ENCODE measurements at regions not wholly inside any gene's neighbourhood (a gene's known extent, or its start where the extent isn't known, plus 50 kb on each side); places are given as distances from the start of the nearest gene placed in this dataset.
"Not testable (repeated sequence)": the region's sequence is repeated elsewhere in the genome, so short reads cannot be mapped to it uniquely, and the experiment has no call there.

DNA sequence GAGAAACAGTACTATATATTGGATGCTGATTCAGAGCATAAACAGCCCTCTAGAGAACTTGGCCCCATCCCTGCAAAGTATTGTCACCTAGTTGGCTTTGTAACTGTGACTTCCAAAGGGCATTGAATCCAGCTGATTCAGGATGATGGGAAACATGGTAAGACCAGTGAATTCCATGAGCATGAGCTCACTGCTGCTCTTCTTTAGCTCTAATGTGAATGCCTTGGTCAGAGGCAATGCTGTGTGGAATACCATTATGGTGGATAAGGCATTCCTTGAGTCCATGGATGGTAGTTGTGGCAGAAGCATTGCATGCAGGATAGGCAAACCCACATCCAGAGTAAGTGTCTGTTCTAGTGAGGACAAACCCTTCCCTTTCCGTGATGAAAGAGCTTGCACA, 365.6 kb upstream of the EDA2R start:
- no peaks in the 10 kb centered on the region for H3K27me3 ChIP-seq (ENCODE audit: insufficient read depth)
- H3K9me2 ChIP-seq = no peaks in the 10 kb centered on the region
- no peak overlapping the region for H3K9ac ChIP-seq
- H3K4me1 ChIP-seq (ENCODE audit: control insufficient read depth in 1 of 2, insufficient read depth in 2 of 2, low read depth in 1 of 2, low read length in 1 of 2) = no peaks in the 10 kb centered on the region
- H3K9me3 ChIP-seq = no peaks in the 10 kb centered on the region
- H4K20me1 ChIP-seq (ENCODE audit: insufficient read depth) = no peaks in the 10 kb centered on the region
- TF ChIP-seq FOSL2 (IDR thresholded peaks at IDR 0.05; ENCODE audit: borderline replicate concordance, low read depth) (no peak), ELF1 (IDR thresholded peaks at IDR 0.05) (no peak), MXI1 (IDR thresholded peaks at IDR 0.05; ENCODE audit: low read depth, low read length) (no peak), GATA2 (CRISPR knock-in tag; IDR thresholded peaks at IDR 0.05) (no peak), SMC3 (IDR thresholded peaks at IDR 0.05; ENCODE audit: low read depth, low read length) (no peak), RAD21 (IDR thresholded peaks at IDR 0.05; ENCODE audit: low read length) (no peak)
- no peaks in the 10 kb centered on the region for H3K36me3 ChIP-seq (replicated peaks in 1 of 2; ENCODE audit: control insufficient read depth in 1 of 2, insufficient read depth in 2 of 2, low read length in 1 of 2)
- 0% methylated on average over 1 of the region's 1 CpG for WGBS (ENCODE audit: low lambda C conversion rate)
- no peak overlapping the region for H3K4me2 ChIP-seq
- H3K79me2 ChIP-seq (ENCODE audit: insufficient read depth) = no peaks in the 10 kb centered on the region
- ChIA-PET CTCF (no interaction called here), POLR2A (no interaction called here)
- H2AFZ ChIP-seq (ENCODE audit: low read depth) = no peak overlapping the region
- no peak overlapping the region for H3K27ac ChIP-seq (ENCODE audit: low read depth in 2 of 2, low read length in 1 of 2)
- H3K4me3 ChIP-seq (ENCODE audit: low read depth in 2 of 2, low read length in 1 of 2) = no peak overlapping the region
- no peaks in the 10 kb centered on the region for H3F3A ChIP-seq (replicated peaks; ENCODE audit: insufficient read depth)
- DNase-seq = no peak

DNA sequence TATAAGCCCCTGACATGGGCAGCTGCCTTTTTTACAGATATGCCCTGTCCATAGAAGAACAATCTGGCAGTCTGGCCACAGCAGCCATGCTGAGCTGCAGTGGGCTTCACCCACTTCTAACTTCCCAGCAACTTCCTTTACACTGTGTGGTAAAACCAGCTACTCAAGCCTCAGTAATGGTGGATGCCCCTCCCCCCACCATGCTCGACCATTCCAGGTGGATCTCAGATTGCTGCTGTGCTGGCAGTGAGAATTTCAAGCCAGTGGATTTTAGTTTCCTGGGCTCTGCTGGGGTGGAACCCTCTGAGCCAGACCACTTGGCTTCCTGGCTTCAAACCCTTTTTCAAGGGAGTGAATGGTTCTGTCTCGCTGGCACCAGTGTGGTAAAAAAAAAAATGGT, 355.9 kb upstream of the EDA2R start:
- Histone ChIP-seq H3K79me2 (ENCODE audit: insufficient read depth) (no peaks in the 10 kb centered on the region), H3K9me3 (no peaks in the 10 kb centered on the region), H4K20me1 (ENCODE audit: insufficient read depth) (no peaks in the 10 kb centered on the region), H3K27ac (ENCODE audit: low read depth in 2 of 2, low read length in 1 of 2) (no peak overlapping the region), H3K36me3 (replicated peaks in 1 of 2; ENCODE audit: control insufficient read depth in 1 of 2, insufficient read depth in 2 of 2, low read length in 1 of 2) (no peaks in the 10 kb centered on the region), H3K4me2 (no peak overlapping the region), H3K4me3 (ENCODE audit: low read depth in 2 of 2, low read length in 1 of 2) (no peak overlapping the region), H3F3A (replicated peaks; ENCODE audit: insufficient read depth) (no peaks in the 10 kb centered on the region), H3K4me1 (ENCODE audit: control insufficient read depth in 1 of 2, insufficient read depth in 2 of 2, low read depth in 1 of 2, low read length in 1 of 2) (no peaks in the 10 kb centered on the region), H3K9ac (no peak overlapping the region), H3K27me3 (ENCODE audit: insufficient read depth) (no peaks in the 10 kb centered on the region), H3K9me2 (no peaks in the 10 kb centered on the region), H2AFZ (ENCODE audit: low read depth) (no peak overlapping the region)
- ChIA-PET POLR2A (no interaction called here), CTCF (interaction anchor here (0.7 kb wide), 1 partner anchor 573 kb away, joined by 3 read pairs; no protein-coding TSS in a partner anchor)
- TF ChIP-seq FOSL2 (IDR thresholded peaks at IDR 0.05; ENCODE audit: borderline replicate concordance, low read depth) = no peak
- no peak for TF ChIP-seq ELF1 (IDR thresholded peaks at IDR 0.05)
- TF ChIP-seq, protein P1, sequence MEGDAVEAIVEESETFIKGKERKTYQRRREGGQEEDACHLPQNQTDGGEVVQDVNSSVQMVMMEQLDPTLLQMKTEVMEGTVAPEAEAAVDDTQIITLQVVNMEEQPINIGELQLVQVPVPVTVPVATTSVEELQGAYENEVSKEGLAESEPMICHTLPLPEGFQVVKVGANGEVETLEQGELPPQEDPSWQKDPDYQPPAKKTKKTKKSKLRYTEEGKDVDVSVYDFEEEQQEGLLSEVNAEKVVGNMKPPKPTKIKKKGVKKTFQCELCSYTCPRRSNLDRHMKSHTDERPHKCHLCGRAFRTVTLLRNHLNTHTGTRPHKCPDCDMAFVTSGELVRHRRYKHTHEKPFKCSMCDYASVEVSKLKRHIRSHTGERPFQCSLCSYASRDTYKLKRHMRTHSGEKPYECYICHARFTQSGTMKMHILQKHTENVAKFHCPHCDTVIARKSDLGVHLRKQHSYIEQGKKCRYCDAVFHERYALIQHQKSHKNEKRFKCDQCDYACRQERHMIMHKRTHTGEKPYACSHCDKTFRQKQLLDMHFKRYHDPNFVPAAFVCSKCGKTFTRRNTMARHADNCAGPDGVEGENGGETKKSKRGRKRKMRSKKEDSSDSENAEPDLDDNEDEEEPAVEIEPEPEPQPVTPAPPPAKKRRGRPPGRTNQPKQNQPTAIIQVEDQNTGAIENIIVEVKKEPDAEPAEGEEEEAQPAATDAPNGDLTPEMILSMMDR (IDR thresholded peaks at IDR 0.05) = no peak
- TF ChIP-seq, protein P2, sequence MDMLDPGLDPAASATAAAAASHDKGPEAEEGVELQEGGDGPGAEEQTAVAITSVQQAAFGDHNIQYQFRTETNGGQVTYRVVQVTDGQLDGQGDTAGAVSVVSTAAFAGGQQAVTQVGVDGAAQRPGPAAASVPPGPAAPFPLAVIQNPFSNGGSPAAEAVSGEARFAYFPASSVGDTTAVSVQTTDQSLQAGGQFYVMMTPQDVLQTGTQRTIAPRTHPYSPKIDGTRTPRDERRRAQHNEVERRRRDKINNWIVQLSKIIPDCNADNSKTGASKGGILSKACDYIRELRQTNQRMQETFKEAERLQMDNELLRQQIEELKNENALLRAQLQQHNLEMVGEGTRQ (IDR thresholded peaks at IDR 0.05; ENCODE audit: borderline replicate concordance, low read depth, low read length) = no peak
- no peak for TF ChIP-seq RCOR1 (IDR thresholded peaks at IDR 0.05; ENCODE audit: low read length)
- TF ChIP-seq, protein P3, sequence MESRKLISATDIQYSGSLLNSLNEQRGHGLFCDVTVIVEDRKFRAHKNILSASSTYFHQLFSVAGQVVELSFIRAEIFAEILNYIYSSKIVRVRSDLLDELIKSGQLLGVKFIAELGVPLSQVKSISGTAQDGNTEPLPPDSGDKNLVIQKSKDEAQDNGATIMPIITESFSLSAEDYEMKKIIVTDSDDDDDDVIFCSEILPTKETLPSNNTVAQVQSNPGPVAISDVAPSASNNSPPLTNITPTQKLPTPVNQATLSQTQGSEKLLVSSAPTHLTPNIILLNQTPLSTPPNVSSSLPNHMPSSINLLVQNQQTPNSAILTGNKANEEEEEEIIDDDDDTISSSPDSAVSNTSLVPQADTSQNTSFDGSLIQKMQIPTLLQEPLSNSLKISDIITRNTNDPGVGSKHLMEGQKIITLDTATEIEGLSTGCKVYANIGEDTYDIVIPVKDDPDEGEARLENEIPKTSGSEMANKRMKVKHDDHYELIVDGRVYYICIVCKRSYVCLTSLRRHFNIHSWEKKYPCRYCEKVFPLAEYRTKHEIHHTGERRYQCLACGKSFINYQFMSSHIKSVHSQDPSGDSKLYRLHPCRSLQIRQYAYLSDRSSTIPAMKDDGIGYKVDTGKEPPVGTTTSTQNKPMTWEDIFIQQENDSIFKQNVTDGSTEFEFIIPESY (IDR thresholded peaks at IDR 0.05; ENCODE audit: borderline replicate concordance, low read depth) = no peak
- no peak for TF ChIP-seq JUND (IDR thresholded peaks at IDR 0.05)
- TF ChIP-seq NFIC (IDR thresholded peaks at IDR 0.05; ENCODE audit: borderline replicate concordance) = no peak
- no peak for TF ChIP-seq RAD21 (IDR thresholded peaks at IDR 0.05; ENCODE audit: low read length)
- TF ChIP-seq, protein P4, sequence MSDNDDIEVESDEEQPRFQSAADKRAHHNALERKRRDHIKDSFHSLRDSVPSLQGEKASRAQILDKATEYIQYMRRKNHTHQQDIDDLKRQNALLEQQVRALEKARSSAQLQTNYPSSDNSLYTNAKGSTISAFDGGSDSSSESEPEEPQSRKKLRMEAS (IDR thresholded peaks at IDR 0.05; ENCODE audit: low read depth) = no peak
- no peak for TF ChIP-seq EZH2phosphoT487 (IDR thresholded peaks at IDR 0.05; ENCODE audit: borderline replicate concordance, low read depth)
- TF ChIP-seq POLR2AphosphoS5 (IDR thresholded peaks at IDR 0.05; ENCODE audit: low read depth, low read length) = no peak
- TF ChIP-seq GATA2 (CRISPR knock-in tag; IDR thresholded peaks at IDR 0.05) = no peak
- TF ChIP-seq RXRA (IDR thresholded peaks at IDR 0.05; ENCODE audit: borderline replicate concordance, low read depth) = no peak
- TF ChIP-seq EP300 (IDR thresholded peaks at IDR 0.05; ENCODE audit: borderline replicate concordance in 1 of 2, low read depth in 1 of 2, low read length in 1 of 2) = no peak
- TF ChIP-seq TEAD4 (IDR thresholded peaks at IDR 0.05; ENCODE audit: borderline replicate concordance, insufficient read depth) = no peak
- TF ChIP-seq MEF2A (IDR thresholded peaks at IDR 0.05; ENCODE audit: borderline replicate concordance, low read depth) = no peak
- no peak for TF ChIP-seq TCF12 (IDR thresholded peaks at IDR 0.05)
- DNase-seq = no peak
- WGBS (ENCODE audit: low lambda C conversion rate) = 0% methylated on average over 2 of the region's 2 CpGs

DNA sequence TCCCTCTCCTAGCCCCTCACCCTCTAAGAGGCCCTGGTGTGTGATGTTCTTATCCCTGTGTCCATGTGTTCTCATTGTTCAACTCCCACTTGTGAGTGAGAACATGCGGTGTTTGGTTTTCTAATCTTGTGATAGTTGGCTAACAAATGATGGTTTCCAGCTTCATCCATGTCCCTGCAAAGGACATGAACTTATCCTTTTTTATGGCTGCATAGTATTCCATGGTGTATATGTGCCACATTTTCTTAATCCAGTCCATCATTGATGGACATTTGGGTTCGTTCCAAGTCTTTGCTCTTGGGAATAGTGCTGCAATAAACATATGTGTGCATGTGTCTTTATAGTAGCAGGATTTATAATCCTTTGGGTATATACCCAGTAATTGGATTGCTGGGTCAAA, 353.2 kb upstream of the EDA2R start:
- H3K9me3 ChIP-seq; H3K27me3 ChIP-seq (ENCODE audit: insufficient read depth); H2AFZ ChIP-seq (ENCODE audit: low read depth); H3K9me2 ChIP-seq; H3K4me2 ChIP-seq; H4K20me1 ChIP-seq (ENCODE audit: insufficient read depth); H3K9ac ChIP-seq; H3K36me3 ChIP-seq (replicated peaks in 1 of 2; ENCODE audit: control insufficient read depth in 1 of 2, insufficient read depth in 2 of 2, low read length in 1 of 2); CTCF ChIA-PET; DNase-seq; POLR2A ChIA-PET; H3K4me1 ChIP-seq (ENCODE audit: control insufficient read depth in 1 of 2, insufficient read depth in 2 of 2, low read depth in 1 of 2, low read length in 1 of 2); H3K79me2 ChIP-seq (ENCODE audit: insufficient read depth); H3K27ac ChIP-seq (ENCODE audit: low read depth in 2 of 2, low read length in 1 of 2); H3F3A ChIP-seq (replicated peaks; ENCODE audit: insufficient read depth); H3K4me3 ChIP-seq (ENCODE audit: low read depth in 2 of 2, low read length in 1 of 2): not testable (repeated sequence)
- WGBS (ENCODE audit: low lambda C conversion rate) = 27% methylated on average over 2 of the region's 2 CpGs

Measured in SK-N-SH (cell line).